ENCODE measurements at regions not wholly inside any gene's neighbourhood (a gene's known extent, or its start where the extent isn't known, plus 50 kb on each side); places are given as distances from the start of the nearest gene placed in this dataset.

- H3K4me2 ChIP-seq (ENCODE audit: low read length) = no peak overlapping the region
- H3K9ac ChIP-seq (ENCODE audit: low read length) = no peak overlapping the region
- H3F3A ChIP-seq (ENCODE audit: insufficient read depth, low read length) = no peaks in the 10 kb centered on the region
- no peaks in the 10 kb centered on the region for H4K20me1 ChIP-seq (ENCODE audit: insufficient read depth, low read length)
- no peak overlapping the region for H3K4me3 ChIP-seq (ENCODE audit: low read depth, low read length, poor library complexity, severe bottlenecking)
- H2AFZ ChIP-seq (ENCODE audit: low read length) = no peak overlapping the region
- 0 out of 2 replicates have a peak, but pooled peaks cover 4% of the 10 kb centered on the region for H3K27me3 ChIP-seq (ENCODE audit: insufficient read depth, low read length)
- no peaks in the 10 kb centered on the region for H3K36me3 ChIP-seq (ENCODE audit: insufficient read depth, low read length)
- no peaks in the 10 kb centered on the region for H3K79me2 ChIP-seq (ENCODE audit: insufficient read depth, low read length)
- H3K9me2 ChIP-seq (ENCODE audit: low read depth, low read length) = no peaks in the 10 kb centered on the region
- no peaks in the 10 kb centered on the region for H3K9me3 ChIP-seq (ENCODE audit: low read length)
- no peak overlapping the region for H3K27ac ChIP-seq (ENCODE audit: low read depth, low read length, poor library complexity, severe bottlenecking)
- H3K4me1 ChIP-seq (ENCODE audit: insufficient read depth, low read length, severe bottlenecking) = no peaks in the 10 kb centered on the region
- no peak for TF ChIP-seq CTCF (IDR thresholded peaks at IDR 0.05; ENCODE audit: low read length)
- no peak for TF ChIP-seq EZH2 (IDR thresholded peaks at IDR 0.05; ENCODE audit: borderline replicate concordance, low read length)
Observed at GRCh38 chr2:2861666-2862240, 515.9 kb downstream of the EIPR1 start.

DNA sequence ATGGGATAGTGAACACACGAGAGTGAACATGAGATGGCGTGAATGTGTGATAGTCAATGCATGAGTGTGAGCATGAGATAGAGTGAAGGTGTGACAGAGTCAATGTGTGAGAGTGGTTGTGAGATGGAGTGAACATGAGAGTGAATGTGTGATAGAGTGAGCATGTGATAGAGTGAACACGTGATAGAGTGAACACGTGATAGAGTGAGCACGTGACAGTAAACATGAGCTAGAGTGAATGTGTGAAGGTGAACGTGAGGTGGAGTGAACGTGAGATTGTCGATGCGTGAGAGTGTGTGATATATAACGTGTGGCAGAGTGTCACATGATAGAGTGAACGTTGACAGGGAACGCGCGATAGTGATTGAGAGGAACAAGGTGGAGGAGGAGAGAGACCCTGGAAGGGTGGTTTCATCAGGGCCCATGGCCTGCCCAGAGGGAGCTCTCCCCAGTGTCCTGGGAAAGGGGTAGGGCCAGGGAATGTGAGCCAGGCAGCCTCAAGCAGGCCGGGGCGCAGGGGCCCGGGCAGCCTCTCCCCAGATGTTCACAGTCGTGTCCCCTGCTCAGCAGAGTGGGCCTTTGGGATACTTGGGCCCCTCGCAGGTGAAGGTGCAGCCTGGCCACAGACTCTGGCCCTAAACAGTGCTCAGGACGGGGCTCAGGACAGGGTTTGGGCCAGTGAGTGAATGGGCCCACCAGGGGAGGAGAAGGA is 516.9 kb downstream of the EIPR1 start:
- TF ChIP-seq CTCF (IDR thresholded peaks at IDR 0.05; ENCODE audit: low read length) (no peak), EZH2 (IDR thresholded peaks at IDR 0.05; ENCODE audit: borderline replicate concordance, low read length) (no peak)
- Histone ChIP-seq H3K4me2 (ENCODE audit: low read length) (no peak overlapping the region), H3K27ac (ENCODE audit: low read depth, low read length, poor library complexity, severe bottlenecking) (no peak overlapping the region), H3K4me1 (ENCODE audit: insufficient read depth, low read length, severe bottlenecking) (no peaks in the 10 kb centered on the region), H2AFZ (ENCODE audit: low read length) (no peak overlapping the region), H4K20me1 (ENCODE audit: insufficient read depth, low read length) (no peaks in the 10 kb centered on the region), H3K9me3 (ENCODE audit: low read length) (no peaks in the 10 kb centered on the region), H3K9ac (ENCODE audit: low read length) (no peak overlapping the region), H3K4me3 (ENCODE audit: low read depth, low read length, poor library complexity, severe bottlenecking) (no peak overlapping the region), H3K27me3 (ENCODE audit: insufficient read depth, low read length) (0 out of 2 replicates have a peak, but pooled peaks cover 4% of the 10 kb centered on the region), H3F3A (ENCODE audit: insufficient read depth, low read length) (no peaks in the 10 kb centered on the region), H3K79me2 (ENCODE audit: insufficient read depth, low read length) (no peaks in the 10 kb centered on the region), H3K36me3 (ENCODE audit: insufficient read depth, low read length) (no peaks in the 10 kb centered on the region), H3K9me2 (ENCODE audit: low read depth, low read length) (no peaks in the 10 kb centered on the region)

GRCh38 chr2:2859732-2860131 is 517.9 kb downstream of the EIPR1 start:
- Histone ChIP-seq H3K27ac (ENCODE audit: low read depth, low read length, poor library complexity, severe bottlenecking) (no peak overlapping the region), H2AFZ (ENCODE audit: low read length) (no peak overlapping the region), H4K20me1 (ENCODE audit: insufficient read depth, low read length) (no peaks in the 10 kb centered on the region), H3K4me3 (ENCODE audit: low read depth, low read length, poor library complexity, severe bottlenecking) (no peak overlapping the region), H3K9ac (ENCODE audit: low read length) (no peak overlapping the region), H3K9me3 (ENCODE audit: low read length) (no peaks in the 10 kb centered on the region), H3K9me2 (ENCODE audit: low read depth, low read length) (no peaks in the 10 kb centered on the region), H3K36me3 (ENCODE audit: insufficient read depth, low read length) (no peaks in the 10 kb centered on the region), H3K79me2 (ENCODE audit: insufficient read depth, low read length) (no peaks in the 10 kb centered on the region), H3F3A (ENCODE audit: insufficient read depth, low read length) (no peaks in the 10 kb centered on the region), H3K27me3 (ENCODE audit: insufficient read depth, low read length) (0 out of 2 replicates have a peak, but pooled peaks cover 4% of the 10 kb centered on the region), H3K4me2 (ENCODE audit: low read length) (no peak overlapping the region), H3K4me1 (ENCODE audit: insufficient read depth, low read length, severe bottlenecking) (no peaks in the 10 kb centered on the region)
- no peak for TF ChIP-seq CTCF (IDR thresholded peaks at IDR 0.05; ENCODE audit: low read length)
- no peak for TF ChIP-seq EZH2 (IDR thresholded peaks at IDR 0.05; ENCODE audit: borderline replicate concordance, low read length)
